ENCODE measurements at regions not wholly inside any gene's neighbourhood (a gene's known extent, or its start where the extent isn't known, plus 50 kb on each side); places are given as distances from the start of the nearest gene placed in this dataset.

- Histone ChIP-seq H3K9me3 (no peaks in the 10 kb centered on the region), H3K4me1 (peaks cover 0 to 13% of the 10 kb centered on the region in 2 donors), H3K27ac (no peak overlapping the region), H3K4me3 (no peak overlapping the region), H3K27me3 (no peaks in the 10 kb centered on the region), H3K36me3 (no peaks in the 10 kb centered on the region)
- DNase-seq (ENCODE audit: low spot score), result no peak
- TF ChIP-seq CTCF (IDR thresholded peaks at IDR 0.05), result no peak
Observed at GRCh38 chr15:29452881-29453731, 183.5 kb upstream of the NSMCE3 start.

GRCh38 chr15:29451201-29451781, 181.7 kb upstream of the NSMCE3 start:
- Histone ChIP-seq H3K4me1 (peaks cover 0 to 7% of the 10 kb centered on the region in 2 donors), H3K36me3 (no peaks in the 10 kb centered on the region), H3K9me3 (no peaks in the 10 kb centered on the region), H3K4me3 (no peak overlapping the region), H3K27ac (no peak overlapping the region), H3K27me3 (no peaks in the 10 kb centered on the region)
- peak; percentile 28 to 52 for TF ChIP-seq CTCF (IDR thresholded peaks at IDR 0.05)
- DNase-seq (ENCODE audit: low spot score), result no peak

GRCh38 chr15:29449136-29449535, 179.5 kb upstream of the NSMCE3 start:
- Histone ChIP-seq H3K4me1 (peaks cover 0 to 7% of the 10 kb centered on the region in 2 donors), H3K36me3 (no peaks in the 10 kb centered on the region), H3K9me3 (no peaks in the 10 kb centered on the region), H3K27ac (no peak overlapping the region), H3K4me3 (no peak overlapping the region), H3K27me3 (no peaks in the 10 kb centered on the region)
- DNase-seq (ENCODE audit: low spot score), result no peak
- no peak for TF ChIP-seq CTCF (IDR thresholded peaks at IDR 0.05)

- Histone ChIP-seq H3K9me3 (no peaks in the 10 kb centered on the region), H3K4me3 (no peak overlapping the region), H3K27me3 (no peaks in the 10 kb centered on the region), H3K27ac (no peak overlapping the region), H3K4me1 (peaks cover 0 to 7% of the 10 kb centered on the region in 2 donors), H3K36me3 (no peaks in the 10 kb centered on the region)
- no peak for DNase-seq (ENCODE audit: low spot score)
- TF ChIP-seq CTCF (IDR thresholded peaks at IDR 0.05), result no peak
Observed at GRCh38 chr15:29448320-29448719, 178.7 kb upstream of the NSMCE3 start.

- no peak for TF ChIP-seq CTCF (IDR thresholded peaks at IDR 0.05)
- no peak for DNase-seq (ENCODE audit: low spot score)
- H3K4me1 ChIP-seq, result no peaks in the 10 kb centered on the region
- H3K36me3 ChIP-seq, result no peaks in the 10 kb centered on the region
- no peaks in the 10 kb centered on the region for H3K27me3 ChIP-seq
- H3K27ac ChIP-seq, result no peak overlapping the region
- no peak overlapping the region for H3K4me3 ChIP-seq
- H3K9me3 ChIP-seq, result no peaks in the 10 kb centered on the region
Observed at GRCh38 chr15:29446480-29446879, 176.9 kb upstream of the NSMCE3 start.
